Smooth muscle cell (in vitro differentiated cells): ENCODE measurements at regions not wholly inside any gene's neighbourhood (a gene's known extent, or its start where the extent isn't known, plus 50 kb on each side); places are given as distances from the start of the nearest gene placed in this dataset.

Source experiments
- DNase-seq: peaks from one replicate; lab custom pipeline; 2025; ENCODE audit not compliant: unreplicated experiment; lab: John Stamatoyannopoulos, UW
- H2AFZ ChIP-seq: fragments of 200-600 bp; sonication (generic); 2 replicates; pipeline ENCODE4 v1.6.0; 2016; ENCODE audit warnings: antibody characterized with exemption, low read depth, mild to moderate bottlenecking
- H3F3A ChIP-seq: fragments of 200-600 bp; sonication (generic); 2 replicates; pipeline ENCODE4 v1.6.0; 2017; ENCODE audit warnings: antibody characterized with exemption, low read depth
- H3K27ac ChIP-seq: fragments of 200-600 bp; sonication (generic); 2 replicates; pipeline ENCODE4 v1.5.1; 2016; ENCODE audit warnings: low read depth, mild to moderate bottlenecking
- H3K27me3 ChIP-seq: fragments of 200-600 bp; sonication (generic); 2 replicates; pipeline ENCODE4 v1.6.1; 2016; ENCODE audit warnings: low read depth, mild to moderate bottlenecking
- H3K36me3 ChIP-seq: fragments of 200-600 bp; sonication (generic); 2 replicates; pipeline ENCODE4 v1.5.1; 2016; ENCODE audit warnings: low read depth
- H3K4me1 ChIP-seq: fragments of 200-600 bp; sonication (generic); 2 replicates; pipeline ENCODE4 v1.5.1; 2016; ENCODE audit warnings: low read depth
- H3K4me2 ChIP-seq: fragments of 200-600 bp; sonication (generic); 2 replicates; pipeline ENCODE4 v1.6.0; 2016; ENCODE audit warnings: mild to moderate bottlenecking
- H3K4me3 ChIP-seq: fragments of 200-600 bp; sonication (generic); 2 replicates; pipeline ENCODE4 v1.5.1; 2016; ENCODE audit warnings: mild to moderate bottlenecking
- H3K79me2 ChIP-seq: fragments of 200-600 bp; sonication (generic); 2 replicates; pipeline ENCODE4 v1.6.0; 2016; ENCODE audit warnings: low read depth, mild to moderate bottlenecking
- H3K9ac ChIP-seq: fragments of 200-600 bp; sonication (generic); 2 replicates; pipeline ENCODE4 v1.6.0; 2016; ENCODE audit warnings: low read depth
- H3K9me3 ChIP-seq: fragments of 200-600 bp; sonication (generic); replicated peaks from 2 replicates; pipeline ENCODE4 v1.5.1; 2016; ENCODE audit warnings: low read depth
- H4K20me1 ChIP-seq: fragments of 200-600 bp; sonication (generic); 2 replicates; pipeline ENCODE4 v1.6.0; 2016; ENCODE audit warnings: low read depth
- CTCF ChIP-seq: fragments of 200-600 bp; sonication (generic); IDR thresholded peaks from 2 replicates; pipeline ENCODE4 v1.5.1; 2017; ENCODE audit warnings: borderline replicate concordance, mild to moderate bottlenecking, antibody characterized with exemption; ENCODE audit not compliant: insufficient read depth, poor library complexity, severe bottlenecking
- WGBS: methylation state at CpG from one replicate; pipeline ENCODE4 v1.1.7; 2016; ENCODE audit warnings: low lambda C conversion rate; 5-methylcytosine and 5-hydroxymethylcytosine counted together

DNA sequence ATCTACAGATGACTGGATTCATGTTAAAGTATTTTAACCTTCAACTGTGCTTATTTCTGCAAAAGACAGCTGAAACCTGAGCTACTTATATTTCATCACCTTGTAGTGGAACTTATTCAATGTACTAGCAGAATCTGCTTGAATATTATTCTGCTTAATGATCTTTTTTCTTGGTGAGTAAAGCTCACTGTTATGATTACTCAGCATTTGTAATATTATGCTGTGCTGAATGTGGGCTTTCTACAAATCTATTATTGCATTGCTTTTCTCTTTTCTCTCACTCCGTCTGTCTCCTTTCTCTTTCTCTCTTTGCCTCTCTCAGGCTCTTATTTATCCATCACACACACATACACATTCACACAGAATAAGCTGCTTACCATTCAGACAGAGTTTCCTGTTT, 98.7 kb upstream of the TMEM196 start:
- no peak overlapping the region for H3K9ac ChIP-seq
- no peaks in the 10 kb centered on the region for H3K36me3 ChIP-seq
- H2AFZ ChIP-seq, result no peak overlapping the region
- no peaks in the 10 kb centered on the region for H3K79me2 ChIP-seq
- 94% methylated on average over 1 of the region's 1 CpG for WGBS
- no peak for TF ChIP-seq CTCF
- H4K20me1 ChIP-seq, result no peaks in the 10 kb centered on the region
- no peak overlapping the region for H3K27ac ChIP-seq
- H3K27me3 ChIP-seq, result no peaks in the 10 kb centered on the region
- no peaks in the 10 kb centered on the region for H3K4me1 ChIP-seq
- no peaks in the 10 kb centered on the region for H3F3A ChIP-seq
- no peak overlapping the region for H3K4me2 ChIP-seq
- DNase-seq, result no peak
- no peaks in the 10 kb centered on the region for H3K9me3 ChIP-seq
- H3K4me3 ChIP-seq, result no peak overlapping the region

DNA sequence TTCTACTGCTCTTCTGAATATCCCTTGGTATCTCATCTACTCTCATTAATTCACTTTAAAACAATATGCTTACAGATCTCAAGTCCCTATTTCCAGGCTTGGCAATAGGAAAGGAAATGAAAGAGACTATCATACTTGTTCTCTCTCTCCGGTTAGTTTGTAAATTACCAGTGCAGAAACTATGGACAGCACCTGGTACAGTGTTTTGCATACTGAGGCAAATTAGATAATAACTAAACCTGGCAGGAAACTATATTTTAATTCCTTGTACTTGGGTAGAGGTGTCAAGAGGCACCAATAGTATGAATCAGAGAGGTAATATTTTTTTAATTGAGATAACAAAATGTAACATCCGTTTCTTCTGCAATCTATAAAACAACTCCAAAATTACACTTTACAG, 97.7 kb upstream of the TMEM196 start:
- no peak for DNase-seq
- Histone ChIP-seq H3K9ac (no peak overlapping the region), H3K79me2 (no peaks in the 10 kb centered on the region), H3K4me3 (no peak overlapping the region), H3F3A (no peaks in the 10 kb centered on the region), H3K9me3 (no peaks in the 10 kb centered on the region), H3K27me3 (no peaks in the 10 kb centered on the region), H2AFZ (no peak overlapping the region), H3K4me2 (no peak overlapping the region), H4K20me1 (no peaks in the 10 kb centered on the region), H3K27ac (no peak overlapping the region), H3K36me3 (no peaks in the 10 kb centered on the region), H3K4me1 (no peaks in the 10 kb centered on the region)
- TF ChIP-seq CTCF, result no peak
- 92% methylated on average over 2 of the region's 2 CpGs for WGBS

GRCh38 chr7:19869979-19870378, 96.6 kb upstream of the TMEM196 start:
- H2AFZ ChIP-seq, result no peak overlapping the region
- DNase-seq, result no peak
- no peaks in the 10 kb centered on the region for H3K9me3 ChIP-seq
- H3K4me3 ChIP-seq, result no peak overlapping the region
- H3K4me1 ChIP-seq, result no peaks in the 10 kb centered on the region
- no peak overlapping the region for H3K4me2 ChIP-seq
- no peak overlapping the region for H3K27ac ChIP-seq
- no peaks in the 10 kb centered on the region for H3K79me2 ChIP-seq
- no peaks in the 10 kb centered on the region for H3F3A ChIP-seq
- no peak overlapping the region for H3K9ac ChIP-seq
- H3K27me3 ChIP-seq, result no peaks in the 10 kb centered on the region
- no peaks in the 10 kb centered on the region for H4K20me1 ChIP-seq
- H3K36me3 ChIP-seq, result no peaks in the 10 kb centered on the region
- TF ChIP-seq CTCF, result no peak
- WGBS, result 93% methylated on average over 3 of the region's 3 CpGs

- Histone ChIP-seq H3K4me3 (no peak overlapping the region), H4K20me1 (no peaks in the 10 kb centered on the region), H3K27me3 (no peaks in the 10 kb centered on the region), H3K9me3 (no peaks in the 10 kb centered on the region), H3K36me3 (no peaks in the 10 kb centered on the region), H3K9ac (no peak overlapping the region), H3F3A (no peaks in the 10 kb centered on the region), H2AFZ (no peak overlapping the region), H3K4me2 (no peak overlapping the region), H3K4me1 (no peaks in the 10 kb centered on the region), H3K27ac (no peak overlapping the region), H3K79me2 (no peaks in the 10 kb centered on the region)
- 84% methylated on average over 5 of the region's 5 CpGs for WGBS
- DNase-seq, result no peak
- TF ChIP-seq CTCF, result no peak
Measured at GRCh38 chr7:19853261-19853832, 79.9 kb upstream of the TMEM196 start.
